Fibroblast of skin of back (primary cell): ENCODE measurements at regions not wholly inside any gene's neighbourhood (a gene's known extent, or its start where the extent isn't known, plus 50 kb on each side); places are given as distances from the start of the nearest gene placed in this dataset.
A peak's percentile ranks its signal among the peaks of the same experiment; 100 is the strongest.

Experiments
- DNase-seq: peaks from one replicate; pipeline ENCODE4 v3.0.0-alpha.2; 2013

- no peak for DNase-seq
Observed at GRCh38 chr11:11755871-11756270, 85.9 kb upstream of the USP47 start.

- DNase-seq, result no peak
Observed at GRCh38 chr11:11752679-11753078, 89.1 kb upstream of the USP47 start.

- DNase-seq, result no peak
Observed at GRCh38 chr11:11750017-11750878, 91.5 kb upstream of the USP47 start.

- DNase-seq, result peak; percentile 71
Observed at GRCh38 chr11:11748706-11749365, 92.9 kb upstream of the USP47 start.

GRCh38 chr11:11747570-11747969 is 94.2 kb upstream of the USP47 start:
- no peak for DNase-seq

GRCh38 chr11:11746449-11746848 is 95.3 kb upstream of the USP47 start:
- DNase-seq, result no peak

- DNase-seq, result no peak
Observed at GRCh38 chr11:11743216-11743615, 98.6 kb upstream of the USP47 start.

- DNase-seq, result no peak
Observed at GRCh38 chr11:11742486-11742885, 99.3 kb upstream of the USP47 start.

- DNase-seq, result no peak
Observed at GRCh38 chr11:11740836-11741235, 100.9 kb upstream of the USP47 start.

- DNase-seq, result no peak
Observed at GRCh38 chr11:11740073-11740702, 101.6 kb upstream of the USP47 start.

GRCh38 chr11:11738370-11738769 is 103.4 kb upstream of the USP47 start:
- no peak for DNase-seq

GRCh38 chr11:11735586-11735985 is 106.2 kb upstream of the USP47 start:
- DNase-seq, result no peak

- no peak for DNase-seq
Observed at GRCh38 chr11:11733246-11733747, 108.5 kb upstream of the USP47 start.

GRCh38 chr11:11732116-11732515 is 109.7 kb upstream of the USP47 start:
- peak; percentile 11 for DNase-seq

- peak; percentile 66 for DNase-seq
Observed at GRCh38 chr11:11731311-11732083, 109.7 kb upstream of the GALNT18 start.

- DNase-seq, result no peak
Observed at GRCh38 chr11:11728386-11728785, 106.6 kb upstream of the GALNT18 start.

- DNase-seq, result no peak
Observed at GRCh38 chr11:11725438-11725837, 103.6 kb upstream of the GALNT18 start.

GRCh38 chr11:11724994-11725393 is 103.2 kb upstream of the GALNT18 start:
- no peak for DNase-seq

- no peak for DNase-seq
Observed at GRCh38 chr11:11722861-11723260, 101.1 kb upstream of the GALNT18 start.

- no peak for DNase-seq
Observed at GRCh38 chr11:11722246-11722645, 100.4 kb upstream of the GALNT18 start.

GRCh38 chr11:11718511-11718910 is 96.7 kb upstream of the GALNT18 start:
- DNase-seq, result no peak

GRCh38 chr11:11717064-11717725 is 95.4 kb upstream of the GALNT18 start:
- no peak for DNase-seq
